Astrocyte of the spinal cord (primary cell): ENCODE measurements at regions not wholly inside any gene's neighbourhood (a gene's known extent, or its start where the extent isn't known, plus 50 kb on each side); places are given as distances from the start of the nearest gene placed in this dataset.
A peak's percentile ranks its signal among the peaks of the same experiment; 100 is the strongest.

ENCODE experiments used
- DNase-seq: peaks from one replicate; pipeline ENCODE4 v3.0.0; 2011; ENCODE audit warnings: low read depth, low spot score
- H3K4me3 ChIP-seq: 2 replicates; pipeline ENCODE4 v1.5.1; 2011; ENCODE audit warnings: low read depth, mild to moderate bottlenecking, low read length, moderate library complexity
- CTCF ChIP-seq: IDR thresholded peaks from 2 replicates; pipeline ENCODE4 v1.5.1; 2012; ENCODE audit warnings: low read depth, mild to moderate bottlenecking, low read length, inconsistent platforms
- in situ Hi-C: cut with HindIII; loops from 2 replicates; pipeline ENCODE4 v1.10.0; 2017; ENCODE audit warnings: low sequenced_read_pairs

DNA sequence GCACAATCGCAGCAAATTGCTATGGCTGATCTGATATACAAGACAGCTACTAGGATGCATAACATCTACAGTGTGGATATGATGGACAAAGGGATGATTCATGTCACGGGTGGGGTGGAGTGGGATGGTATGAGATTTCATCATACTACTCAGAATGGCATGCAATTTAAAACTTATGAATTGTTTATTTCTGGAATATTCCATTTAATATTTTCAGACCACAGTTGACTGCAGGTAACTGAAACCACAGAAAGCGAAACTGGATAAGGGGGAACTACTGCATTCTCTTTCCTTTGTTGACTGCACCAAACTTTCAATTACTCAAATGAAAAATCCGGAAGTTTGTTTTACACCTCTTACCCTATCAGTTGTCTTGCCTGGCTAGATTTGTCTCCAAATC lies 94.4 kb upstream of the NEUROD1 start:
- H3K4me3 ChIP-seq, result no peak overlapping the region
- DNase-seq, result no peak
- TF ChIP-seq CTCF, result no peak
- in situ Hi-C loops, result no loop called here

DNA sequence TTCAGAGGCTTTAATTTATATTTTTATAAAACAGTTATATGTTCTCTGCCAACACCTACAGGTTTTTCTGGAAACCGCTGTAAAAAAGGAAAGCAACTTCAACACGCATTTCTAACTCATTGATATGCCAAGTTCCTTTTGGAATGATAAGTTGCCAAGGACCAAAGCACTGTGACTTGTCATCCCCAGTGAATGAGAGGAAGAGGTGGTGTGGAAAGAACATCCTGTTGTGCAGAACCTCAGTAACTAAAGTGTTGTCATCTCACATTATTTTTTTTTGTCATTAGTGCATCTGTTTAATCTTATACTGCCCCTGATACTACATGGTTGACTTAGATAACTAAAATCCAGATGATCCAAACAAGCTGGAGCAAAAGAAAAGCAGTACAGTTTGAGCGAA lies 96.0 kb upstream of the NEUROD1 start:
- H3K4me3 ChIP-seq, result no peak overlapping the region
- in situ Hi-C loops, result no loop called here
- no peak for TF ChIP-seq CTCF
- DNase-seq, result no peak

GRCh38 chr2:181777734-181778133 lies 97.4 kb upstream of the NEUROD1 start:
- no peak for DNase-seq
- no peak overlapping the region for H3K4me3 ChIP-seq
- no peak for TF ChIP-seq CTCF
- in situ Hi-C loops, result no loop called here

DNA sequence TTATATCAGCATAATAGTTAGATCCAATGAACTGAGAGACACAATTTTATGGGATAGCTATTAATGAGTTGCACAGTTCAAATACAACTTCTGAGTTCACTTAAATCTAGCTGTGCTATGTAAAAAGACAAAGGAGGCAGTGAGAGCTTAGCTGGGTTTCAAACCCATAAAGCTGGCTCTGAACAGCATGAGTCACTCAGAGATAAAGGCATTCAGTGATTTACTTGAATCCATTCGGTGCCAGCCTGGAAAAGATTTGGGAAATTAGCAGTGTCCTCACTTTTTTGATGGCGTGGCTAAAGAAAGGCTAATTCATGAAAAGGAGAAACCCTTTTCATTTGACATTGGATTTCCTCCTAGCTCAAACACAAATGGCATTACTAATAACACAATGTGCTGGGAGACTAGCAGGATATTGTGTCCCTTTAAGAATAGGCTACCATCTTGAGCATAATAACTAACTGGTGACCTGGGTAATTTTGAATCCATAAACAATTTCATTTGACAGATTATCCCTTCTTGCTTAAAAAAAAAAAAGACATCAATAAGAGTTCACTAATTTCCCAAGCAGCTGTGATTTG lies 98.4 kb upstream of the NEUROD1 start:
- no peak for DNase-seq
- no peak overlapping the region for H3K4me3 ChIP-seq
- in situ Hi-C loops, result no loop called here
- TF ChIP-seq CTCF, result no peak

GRCh38 chr2:181779288-181780021 lies 99.1 kb upstream of the NEUROD1 start:
- DNase-seq, result peak; percentile 44
- in situ Hi-C loops, result no loop called here
- no peak overlapping the region for H3K4me3 ChIP-seq
- TF ChIP-seq CTCF, result no peak

DNA sequence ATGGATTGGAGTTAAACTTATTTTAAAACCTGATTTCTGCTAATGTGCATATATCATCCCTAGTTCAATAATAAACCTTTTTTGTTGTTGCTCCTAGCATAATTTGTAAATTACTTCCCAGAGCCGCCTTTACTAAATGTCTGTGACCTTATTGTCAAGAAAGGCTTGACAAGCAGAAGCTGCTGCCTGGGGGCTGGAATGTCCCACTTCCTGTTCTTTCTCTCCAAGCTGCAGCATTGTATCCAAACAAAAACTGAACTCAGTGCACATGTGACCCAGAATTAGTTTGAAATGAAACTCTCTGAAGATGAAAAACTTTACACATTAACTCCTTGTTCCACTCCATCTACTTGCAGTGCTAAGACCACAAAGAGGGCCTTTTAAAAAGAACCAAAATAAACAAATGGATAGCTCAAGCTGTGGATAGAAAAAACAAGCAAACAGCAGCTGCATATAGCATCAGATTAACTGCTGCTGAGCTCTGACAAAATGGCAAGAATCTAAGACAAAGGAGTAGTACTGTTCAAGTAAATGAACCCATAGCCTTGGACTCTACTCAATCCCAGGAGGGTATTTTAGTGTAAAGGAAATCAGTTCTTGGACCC lies 99.8 kb upstream of the NEUROD1 start:
- DNase-seq, result peak; percentile 79
- in situ Hi-C loops, result no loop called here
- H3K4me3 ChIP-seq, result no peak overlapping the region
- no peak for TF ChIP-seq CTCF
